OCI-LY7 (cell line): ENCODE measurements at regions not wholly inside any gene's neighbourhood (a gene's known extent, or its start where the extent isn't known, plus 50 kb on each side); places are given as distances from the start of the nearest gene placed in this dataset.
A peak's percentile ranks its signal among the peaks of the same experiment; 100 is the strongest.

Source experiments
- BruUV-seq: library from RNA; stranded (reverse); fragments of 400-500 nt; replicated peaks from 2 replicates; lab custom pipeline; 2021; lab: Mats Ljungman, UMichigan
- CTCF ChIA-PET: fragments of 300-600 bp; sonication (Branson Sonifier 250); formaldehyde crosslinking; loops from one replicate; lab custom pipeline; 2022; ENCODE audit warnings: antibody characterized with exemption; ENCODE audit not compliant: unreplicated experiment; lab: Charles Lee
- POLR2A ChIA-PET: fragments of 300-600 bp; sonication (Branson Sonifier 250); formaldehyde crosslinking; loops from one replicate; lab custom pipeline; 2022; ENCODE audit warnings: antibody characterized with exemption; lab: Charles Lee
- DNase-seq: peaks from one replicate; pipeline ENCODE4 v3.0.0-alpha.2; 2015; ENCODE audit warnings: low spot score
- H2AFZ ChIP-seq: fragments of 200-600 bp; sonication (generic), shearing (Covaris generic); 2 replicates; pipeline ENCODE4 v1.6.1; 2014; ENCODE audit warnings: mild to moderate bottlenecking, antibody characterized with exemption, low read length, moderate library complexity
- H3K27ac ChIP-seq: fragments of 200-600 bp; sonication (generic); 2 replicates; pipeline ENCODE4 v1.5.1; 2014; ENCODE audit warnings: mixed run types, low read depth, mild to moderate bottlenecking, moderate library complexity, low read length, inconsistent platforms; ENCODE audit not compliant: poor library complexity, severe bottlenecking
- H3K36me3 ChIP-seq: fragments of 200-600 bp; sonication (generic); 2 replicates; pipeline ENCODE4 v1.6.1; 2014; ENCODE audit warnings: mild to moderate bottlenecking, antibody characterized with exemption, low read length, moderate library complexity, mixed read lengths; ENCODE audit not compliant: insufficient read depth
- H3K4me1 ChIP-seq: fragments of 200-600 bp; sonication (generic); 2 replicates; pipeline ENCODE4 v1.5.1; 2014; ENCODE audit warnings: mild to moderate bottlenecking, low read length; ENCODE audit not compliant: insufficient read depth, poor library complexity, severe bottlenecking
- H3K4me2 ChIP-seq: fragments of 200-600 bp; sonication (generic); 2 replicates; pipeline ENCODE4 v1.6.1; 2014; ENCODE audit warnings: mild to moderate bottlenecking, low read length
- H3K4me3 ChIP-seq: fragments of 200-600 bp; sonication (generic); 2 replicates; pipeline ENCODE4 v1.5.1; 2014; ENCODE audit warnings: mild to moderate bottlenecking, low read depth, low read length; ENCODE audit not compliant: poor library complexity, severe bottlenecking
- H3K79me2 ChIP-seq: fragments of 200-600 bp; sonication (generic); 2 replicates; pipeline ENCODE4 v1.6.1; 2016; ENCODE audit warnings: low read depth, mild to moderate bottlenecking, low read length, moderate library complexity, mixed read lengths; ENCODE audit not compliant: insufficient read depth
- H3K9me2 ChIP-seq: fragments of 200-600 bp; sonication (generic); 2 replicates; pipeline ENCODE4 v1.6.1; 2016; ENCODE audit warnings: mild to moderate bottlenecking, low read length, mixed read lengths; ENCODE audit not compliant: insufficient read depth
- H3K9me3 ChIP-seq: fragments of 200-600 bp; sonication (generic); 2 replicates; pipeline ENCODE4 v1.6.1; 2014; ENCODE audit warnings: mild to moderate bottlenecking, mixed run types, low read length, mixed read lengths
- H4K20me1 ChIP-seq: fragments of 200-600 bp; sonication (generic); 2 replicates; pipeline ENCODE4 v1.6.1; 2014; ENCODE audit warnings: mild to moderate bottlenecking, antibody characterized with exemption, low read length, moderate library complexity, mixed read lengths; ENCODE audit not compliant: insufficient read depth
- EZH2phosphoT487 ChIP-seq: fragments of 200-600 bp; sonication (generic); IDR thresholded peaks from 2 replicates; pipeline ENCODE4 v1.6.1; 2018; ENCODE audit warnings: low read depth, borderline replicate concordance, mild to moderate bottlenecking, mixed run types, antibody characterized with exemption, low read length, moderate library complexity, mixed read lengths
- intact Hi-C: fragments of 100-400 bp; cut with micrococcal nuclease; formaldehyde crosslinking; loops from one replicate; pipeline ENCODE4 v1.10.0; 2022; ENCODE audit not compliant: unreplicated experiment
- TF ChIP-seq, protein P1 (sequence below): fragments of 200-600 bp; sonication (generic); conservative IDR thresholded peaks from 2 replicates; pipeline ENCODE4 v1.5.1; 2014; ENCODE audit warnings: mild to moderate bottlenecking, antibody characterized with exemption, low read length, moderate library complexity, mixed read lengths

DNA sequence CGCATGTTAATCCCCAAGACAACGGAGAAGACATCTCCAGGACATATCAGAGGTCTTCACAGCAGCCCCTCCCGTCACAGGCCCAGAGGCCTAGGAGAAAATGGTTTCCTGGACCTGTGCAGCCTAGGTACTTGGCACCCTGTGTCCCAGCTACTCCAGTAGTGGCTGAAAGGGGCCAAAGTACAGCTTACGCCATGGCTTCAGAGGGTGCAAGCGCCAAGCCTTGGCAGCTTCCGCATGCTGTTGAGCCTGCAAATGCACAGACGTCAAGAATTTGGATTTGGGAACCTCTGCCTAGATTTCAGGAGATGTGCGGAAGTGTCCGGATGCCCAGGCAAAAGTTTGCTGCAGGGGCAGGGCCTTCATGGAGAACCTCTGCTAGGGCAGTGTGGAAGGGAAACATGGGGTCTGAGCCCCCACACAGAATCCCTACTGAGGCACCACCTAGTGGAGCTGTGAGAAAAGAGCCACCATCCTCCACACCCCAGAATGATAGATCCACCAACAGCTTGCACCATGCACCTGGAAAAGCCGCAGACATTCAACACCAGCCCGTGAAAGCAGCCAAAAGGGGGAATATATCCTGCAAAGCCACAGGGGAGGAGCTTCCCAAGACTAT, 159.3 kb upstream of the COX10 start:
- POLR2A ChIA-PET: no interaction called here
- TF ChIP-seq EZH2phosphoT487: no peak
- TF ChIP-seq, protein P1, sequence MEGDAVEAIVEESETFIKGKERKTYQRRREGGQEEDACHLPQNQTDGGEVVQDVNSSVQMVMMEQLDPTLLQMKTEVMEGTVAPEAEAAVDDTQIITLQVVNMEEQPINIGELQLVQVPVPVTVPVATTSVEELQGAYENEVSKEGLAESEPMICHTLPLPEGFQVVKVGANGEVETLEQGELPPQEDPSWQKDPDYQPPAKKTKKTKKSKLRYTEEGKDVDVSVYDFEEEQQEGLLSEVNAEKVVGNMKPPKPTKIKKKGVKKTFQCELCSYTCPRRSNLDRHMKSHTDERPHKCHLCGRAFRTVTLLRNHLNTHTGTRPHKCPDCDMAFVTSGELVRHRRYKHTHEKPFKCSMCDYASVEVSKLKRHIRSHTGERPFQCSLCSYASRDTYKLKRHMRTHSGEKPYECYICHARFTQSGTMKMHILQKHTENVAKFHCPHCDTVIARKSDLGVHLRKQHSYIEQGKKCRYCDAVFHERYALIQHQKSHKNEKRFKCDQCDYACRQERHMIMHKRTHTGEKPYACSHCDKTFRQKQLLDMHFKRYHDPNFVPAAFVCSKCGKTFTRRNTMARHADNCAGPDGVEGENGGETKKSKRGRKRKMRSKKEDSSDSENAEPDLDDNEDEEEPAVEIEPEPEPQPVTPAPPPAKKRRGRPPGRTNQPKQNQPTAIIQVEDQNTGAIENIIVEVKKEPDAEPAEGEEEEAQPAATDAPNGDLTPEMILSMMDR: no peak
- Histone ChIP-seq H3K27ac (no peak overlapping the region), H3K4me1 (no peaks in the 10 kb centered on the region), H3K4me2 (no peak overlapping the region), H3K79me2 (no peaks in the 10 kb centered on the region), H3K9me3 (no peaks in the 10 kb centered on the region), H3K36me3 (no peaks in the 10 kb centered on the region), H2AFZ (no peak overlapping the region), H3K4me3 (no peak overlapping the region), H3K9me2 (no peaks in the 10 kb centered on the region), H4K20me1 (no peaks in the 10 kb centered on the region)
- BruUV-seq: no TSS peak
- intact Hi-C loops: no loop called here
- CTCF ChIA-PET: no interaction called here
- DNase-seq: no peak

DNA sequence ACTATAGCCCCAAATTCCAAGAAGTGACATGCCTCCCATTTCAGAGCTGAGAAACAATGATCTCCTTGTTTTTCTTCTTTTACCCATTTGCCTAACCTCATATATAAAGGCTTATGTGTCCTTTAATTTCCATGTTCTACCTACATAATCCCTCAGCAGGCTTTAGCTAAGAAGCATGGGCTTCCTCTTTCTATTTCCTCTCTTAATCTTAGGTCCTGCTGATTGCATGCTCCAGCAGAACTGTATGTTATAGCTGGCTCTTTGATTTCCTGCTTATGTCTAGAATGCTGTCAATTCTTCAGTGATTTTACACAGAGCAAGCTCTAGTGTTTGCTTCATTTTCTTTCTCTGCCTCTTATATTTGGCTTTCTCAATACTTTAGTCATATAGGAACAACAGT, 151.7 kb upstream of the COX10 start:
- H3K36me3 ChIP-seq: no peaks in the 10 kb centered on the region
- POLR2A ChIA-PET: no interaction called here
- CTCF ChIA-PET: no interaction called here
- H4K20me1 ChIP-seq: no peaks in the 10 kb centered on the region
- peak; percentile 14 for DNase-seq
- no peaks in the 10 kb centered on the region for H3K79me2 ChIP-seq
- H2AFZ ChIP-seq: no peak overlapping the region
- H3K9me3 ChIP-seq: no peaks in the 10 kb centered on the region
- TF ChIP-seq EZH2phosphoT487: no peak
- TF ChIP-seq, protein P1: no peak
- no peak overlapping the region for H3K4me3 ChIP-seq
- no peaks in the 10 kb centered on the region for H3K4me1 ChIP-seq
- intact Hi-C loops: no loop called here
- no TSS peak for BruUV-seq
- H3K4me2 ChIP-seq: no peak overlapping the region
- no peak overlapping the region for H3K27ac ChIP-seq
- H3K9me2 ChIP-seq: no peaks in the 10 kb centered on the region

DNA sequence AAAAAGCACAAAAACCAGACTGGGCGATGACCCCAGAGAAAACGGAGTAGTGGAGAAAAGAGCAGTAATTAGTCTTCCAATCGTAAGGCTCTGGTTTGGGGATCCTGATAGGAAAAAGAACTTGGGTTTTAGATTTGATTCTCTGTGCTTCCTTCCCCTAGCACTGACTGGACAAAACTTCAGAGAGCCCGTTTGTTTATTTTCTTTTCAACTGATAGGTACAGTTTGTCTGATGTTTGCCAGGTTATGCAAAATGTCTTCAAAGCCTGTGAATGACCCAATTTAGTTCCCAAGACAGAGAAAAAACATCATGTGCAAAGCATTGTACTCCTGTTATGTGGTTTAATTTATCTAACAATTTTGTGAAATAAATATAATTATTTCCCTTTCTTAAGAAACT, 151.1 kb upstream of the COX10 start:
- intact Hi-C loops: no loop called here
- H3K9me3 ChIP-seq: no peaks in the 10 kb centered on the region
- TF ChIP-seq, protein P1: no peak
- no peak for TF ChIP-seq EZH2phosphoT487
- H3K4me1 ChIP-seq: no peaks in the 10 kb centered on the region
- BruUV-seq: no TSS peak
- no peak overlapping the region for H3K4me2 ChIP-seq
- no peaks in the 10 kb centered on the region for H3K36me3 ChIP-seq
- DNase-seq: no peak
- no peaks in the 10 kb centered on the region for H3K9me2 ChIP-seq
- POLR2A ChIA-PET: no interaction called here
- no peak overlapping the region for H3K4me3 ChIP-seq
- no peak overlapping the region for H2AFZ ChIP-seq
- CTCF ChIA-PET: no interaction called here
- no peaks in the 10 kb centered on the region for H3K79me2 ChIP-seq
- no peaks in the 10 kb centered on the region for H4K20me1 ChIP-seq
- no peak overlapping the region for H3K27ac ChIP-seq
